HCEC 1CT (cell line): ENCODE measurements at regions not wholly inside any gene's neighbourhood (a gene's known extent, or its start where the extent isn't known, plus 50 kb on each side); places are given as distances from the start of the nearest gene placed in this dataset.

Source experiments
- DNase-seq: peaks from one replicate; pipeline ENCODE4 v3.0.0-alpha.2; 2017

GRCh38 chr13:67860315-67860714 is 630.2 kb upstream of the PCDH9 start:
- DNase-seq, result no peak

- peak; percentile 14 for DNase-seq
Measured at GRCh38 chr13:67859904-67860303, 629.8 kb upstream of the PCDH9 start.

GRCh38 chr13:67857581-67858310 is 627.6 kb upstream of the PCDH9 start:
- DNase-seq, result no peak

- no peak for DNase-seq
Measured at GRCh38 chr13:67856955-67857354, 626.8 kb upstream of the PCDH9 start.

- DNase-seq, result no peak
Measured at GRCh38 chr13:67855741-67856238, 625.7 kb upstream of the PCDH9 start.

- DNase-seq, result no peak
Measured at GRCh38 chr13:67854990-67855389, 624.9 kb upstream of the PCDH9 start.

- peak; percentile 39 for DNase-seq
Measured at GRCh38 chr13:67844574-67844973, 614.4 kb upstream of the PCDH9 start.

GRCh38 chr13:67841071-67841470 is 610.9 kb upstream of the PCDH9 start:
- no peak for DNase-seq

- DNase-seq, result no peak
Measured at GRCh38 chr13:67833564-67833963, 603.4 kb upstream of the PCDH9 start.

- no peak for DNase-seq
Measured at GRCh38 chr13:67829641-67830040, 599.5 kb upstream of the PCDH9 start.

GRCh38 chr13:67827992-67828391 is 597.9 kb upstream of the PCDH9 start:
- peak; percentile 29 for DNase-seq

GRCh38 chr13:67821606-67822005 is 591.5 kb upstream of the PCDH9 start:
- DNase-seq, result no peak

- DNase-seq, result peak; percentile 21
Measured at GRCh38 chr13:67806796-67807195, 576.7 kb upstream of the PCDH9 start.

- DNase-seq, result no peak
Measured at GRCh38 chr13:67803118-67803517, 573.0 kb upstream of the PCDH9 start.

GRCh38 chr13:67792151-67792676 is 562.1 kb upstream of the PCDH9 start:
- DNase-seq, result no peak

- peak; percentile 5 for DNase-seq
Measured at GRCh38 chr13:67791047-67791446, 560.9 kb upstream of the PCDH9 start.

GRCh38 chr13:67776151-67776550 is 546.0 kb upstream of the PCDH9 start:
- no peak for DNase-seq

- DNase-seq, result no peak
Measured at GRCh38 chr13:67775359-67775758, 545.2 kb upstream of the PCDH9 start.

GRCh38 chr13:67772807-67773453 is 542.8 kb upstream of the PCDH9 start:
- no peak for DNase-seq

- DNase-seq, result no peak
Measured at GRCh38 chr13:67771106-67771505, 541.0 kb upstream of the PCDH9 start.

- DNase-seq, result no peak
Measured at GRCh38 chr13:67769987-67770341, 539.8 kb upstream of the PCDH9 start.

- DNase-seq, result no peak
Measured at GRCh38 chr13:67769063-67769986, 539.2 kb upstream of the PCDH9 start.

- DNase-seq, result no peak
Measured at GRCh38 chr13:67763984-67764383, 533.8 kb upstream of the PCDH9 start.
